Naive B cell (primary cell): ENCODE measurements at regions not wholly inside any gene's neighbourhood (a gene's known extent, or its start where the extent isn't known, plus 50 kb on each side); places are given as distances from the start of the nearest gene placed in this dataset.
"Not testable (repeated sequence)": the region's sequence is repeated elsewhere in the genome, so short reads cannot be mapped to it uniquely, and the experiment has no call there.

Source experiments
- ATAC-seq, 2 donors: fragments of 150-1000 bp; cut with Tn5 transposase; 2 replicates each; pipeline ENCODE4 v1.10.0; 2021; ENCODE audit warnings: low read depth in 2 of 2, mild to moderate bottlenecking in 2 of 2, moderate library complexity in 2 of 2
- DNase-seq: peaks from one replicate; pipeline ENCODE4 v3.0.0; 2022
- H3K27ac Mint-ChIP-seq, 6 donors: one replicate each; pipeline ENCODE4 v1.8.0; 2020 to 2022; ENCODE audit warnings: mild to moderate bottlenecking in 6 of 6, mixed read lengths in 6 of 6, moderate library complexity in 5 of 6, inconsistent platforms in 2 of 6
- H3K27me3 Mint-ChIP-seq, 3 donors: one replicate each; pipeline ENCODE4 v1.8.0; 2021 to 2022; ENCODE audit warnings: mixed read lengths in 3 of 3, mild to moderate bottlenecking in 1 of 3
- H3K36me3 Mint-ChIP-seq, 2 donors: one replicate each; pipeline ENCODE4 v1.8.0; 2020 to 2022; ENCODE audit warnings: mixed read lengths in 2 of 2, inconsistent platforms in 1 of 2, mild to moderate bottlenecking in 1 of 2
- H3K4me1 Mint-ChIP-seq, 3 donors: one replicate each; pipeline ENCODE4 v1.8.0; 2020 to 2022; ENCODE audit warnings: mixed read lengths in 3 of 3, inconsistent platforms in 1 of 3, mild to moderate bottlenecking in 1 of 3, moderate library complexity in 1 of 3
- H3K4me3 Mint-ChIP-seq, 8 donors: one replicate each; pipeline ENCODE4 v1.8.0; 2020 to 2022; ENCODE audit warnings: mild to moderate bottlenecking in 8 of 8, mixed read lengths in 8 of 8, moderate library complexity in 8 of 8, inconsistent platforms in 2 of 8
- H3K9me3 Mint-ChIP-seq, 7 donors: one replicate each; pipeline ENCODE4 v1.8.0; 2020 to 2022; ENCODE audit warnings: mixed read lengths in 7 of 7, mild to moderate bottlenecking in 5 of 7, inconsistent platforms in 2 of 7, moderate library complexity in 1 of 7

GRCh38 chr9:65395789-65396188, 110.8 kb upstream of the FOXD4L5 start:
- peaks cover 6 to 22% (median 16%) of the 10 kb centered on the region in 7 donors for H3K9me3 Mint-ChIP-seq
- H3K27me3 Mint-ChIP-seq, DNase-seq: not testable (repeated sequence)

DNA sequence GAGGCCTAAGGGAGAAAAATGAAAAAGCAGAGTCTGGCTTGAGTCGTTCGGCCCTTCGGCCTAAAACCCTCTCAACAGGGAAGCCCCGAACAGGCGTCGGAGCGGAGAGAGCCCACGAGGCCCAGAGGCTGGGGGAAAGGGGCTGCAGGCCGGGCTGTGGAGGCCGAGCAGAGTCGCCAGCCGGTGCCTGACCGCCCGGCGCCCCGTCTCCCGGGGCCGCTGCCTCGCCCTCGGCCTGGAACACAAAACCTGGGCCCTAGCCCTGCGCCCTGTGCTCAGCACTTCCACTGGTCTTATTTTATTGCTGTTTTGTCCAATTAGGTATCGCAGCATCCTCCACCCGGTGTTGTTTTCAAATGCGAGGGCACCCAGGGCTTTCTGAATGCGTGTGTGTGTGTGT, 110.1 kb upstream of the FOXD4L5 start:
- H3K9me3 Mint-ChIP-seq = peaks cover 6 to 22% (median 18%) of the 10 kb centered on the region in 7 donors
- peak overlapping the region in 1 of 6 donors; percentile 62 for H3K27ac Mint-ChIP-seq
- H3K36me3 Mint-ChIP-seq, H3K4me1 Mint-ChIP-seq, H3K27me3 Mint-ChIP-seq, H3K4me3 Mint-ChIP-seq, ATAC-seq, DNase-seq: not testable (repeated sequence)

More at GRCh38 chr9:65395789-65396188, 110.8 kb upstream of the FOXD4L5 start:
- not testable (repeated sequence) for H3K4me1 Mint-ChIP-seq, H3K36me3 Mint-ChIP-seq, ATAC-seq, H3K4me3 Mint-ChIP-seq, H3K27ac Mint-ChIP-seq

DNA sequence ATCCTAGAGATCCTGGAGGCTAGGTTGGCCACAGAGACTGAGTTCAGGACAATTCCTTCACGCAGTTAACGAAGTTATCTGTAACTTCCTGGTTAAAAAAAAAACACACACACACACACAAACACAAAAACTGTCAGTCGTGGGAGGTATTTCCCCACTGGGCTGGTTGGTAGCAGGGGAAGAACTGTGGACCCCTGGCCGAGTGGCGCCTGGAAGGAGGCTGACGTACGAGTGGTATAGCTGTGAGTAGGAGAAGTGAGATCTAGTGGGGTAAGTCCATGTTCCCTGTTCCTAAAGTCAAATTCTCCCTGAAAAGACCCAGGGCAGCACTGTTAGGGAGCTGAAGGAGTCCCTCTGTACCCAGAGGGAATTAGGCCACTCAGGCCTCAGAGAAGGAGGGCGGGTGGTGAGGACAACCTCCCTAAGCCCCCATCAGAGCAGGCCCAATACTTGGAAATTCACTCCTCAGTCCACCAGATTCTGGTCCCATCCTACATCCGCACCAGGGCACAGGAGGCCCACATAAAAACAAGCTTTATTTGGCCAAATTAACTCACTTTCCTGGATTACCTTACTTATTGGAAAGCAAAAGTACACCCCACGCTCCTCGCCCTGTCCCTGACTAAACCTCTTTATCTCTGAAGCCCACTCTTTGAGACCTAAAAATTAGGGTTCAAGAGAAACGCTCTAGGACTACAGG, 108.3 kb upstream of the FOXD4L5 start:
- not testable (repeated sequence) for ATAC-seq, H3K27ac Mint-ChIP-seq, H3K36me3 Mint-ChIP-seq, H3K4me3 Mint-ChIP-seq, DNase-seq, H3K4me1 Mint-ChIP-seq, H3K27me3 Mint-ChIP-seq
- peaks cover 8 to 28% (median 18%) of the 10 kb centered on the region in 7 donors for H3K9me3 Mint-ChIP-seq

DNA sequence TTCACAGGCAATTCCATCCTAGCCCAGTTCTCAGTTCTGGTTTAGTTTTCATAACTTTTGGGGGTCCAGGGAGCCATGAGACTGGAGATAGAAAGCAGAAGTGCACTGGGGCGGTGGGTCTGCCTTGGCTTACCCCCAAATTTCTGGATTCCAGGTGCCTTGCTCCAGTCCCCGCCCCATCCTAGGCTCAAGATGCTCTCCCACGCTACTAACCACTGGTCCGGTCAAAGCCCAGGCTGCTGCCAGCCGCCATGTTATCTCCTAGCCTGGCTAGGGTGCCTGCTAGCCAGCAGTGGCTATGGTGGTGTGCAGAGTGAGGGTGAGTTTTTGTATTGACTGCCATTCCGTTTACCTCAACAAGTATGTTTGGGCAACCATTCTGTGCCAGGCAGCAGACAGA, 107.6 kb upstream of the FOXD4L5 start:
- H3K27ac Mint-ChIP-seq, ATAC-seq, H3K4me1 Mint-ChIP-seq, H3K4me3 Mint-ChIP-seq, DNase-seq, H3K36me3 Mint-ChIP-seq, H3K27me3 Mint-ChIP-seq: not testable (repeated sequence)
- H3K9me3 Mint-ChIP-seq = peaks cover 7 to 24% (median 15%) of the 10 kb centered on the region in 7 donors

GRCh38 chr9:65389710-65390109, 104.7 kb upstream of the FOXD4L5 start:
- DNase-seq, H3K4me3 Mint-ChIP-seq, H3K27me3 Mint-ChIP-seq, ATAC-seq, H3K27ac Mint-ChIP-seq, H3K4me1 Mint-ChIP-seq: not testable (repeated sequence)
- H3K36me3 Mint-ChIP-seq = peaks cover 0 to 12% of the 10 kb centered on the region in 2 donors
- H3K9me3 Mint-ChIP-seq = peaks cover 6 to 35% (median 13%) of the 10 kb centered on the region in 7 donors

DNA sequence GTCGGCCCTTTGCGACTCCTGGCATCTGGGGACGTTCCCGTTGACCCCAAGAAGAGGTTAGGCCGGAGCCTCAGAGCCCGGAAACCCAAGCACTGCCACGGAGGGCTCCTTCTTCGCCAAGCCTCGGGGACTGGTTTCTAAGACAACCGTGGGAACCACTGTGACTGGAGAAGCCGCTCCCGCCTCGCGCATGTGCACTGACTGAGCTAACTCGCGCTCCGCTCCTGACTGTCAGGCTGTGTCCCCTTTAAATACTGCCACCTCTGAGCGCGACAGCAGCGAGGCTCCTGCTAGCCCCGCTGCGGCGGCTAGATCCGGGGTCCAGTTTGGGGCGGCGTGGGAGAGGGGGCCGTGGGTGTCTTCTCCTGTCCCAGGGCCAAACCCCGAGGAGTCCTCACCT, 104.2 kb upstream of the FOXD4L5 start:
- H3K27ac Mint-ChIP-seq, ATAC-seq, H3K4me3 Mint-ChIP-seq, H3K27me3 Mint-ChIP-seq, H3K4me1 Mint-ChIP-seq, DNase-seq: not testable (repeated sequence)
- Mint-ChIP-seq H3K36me3 (peaks cover 0 to 12% of the 10 kb centered on the region in 2 donors), H3K9me3 (peaks cover 7 to 33% (median 13%) of the 10 kb centered on the region in 7 donors)

GRCh38 chr9:65386699-65387098, 101.7 kb upstream of the FOXD4L5 start:
- H3K4me1 Mint-ChIP-seq, H3K27ac Mint-ChIP-seq, H3K27me3 Mint-ChIP-seq: not testable (repeated sequence)
- H3K36me3 Mint-ChIP-seq = peaks cover 0 to 12% of the 10 kb centered on the region in 2 donors
- peaks cover 8 to 39% (median 16%) of the 10 kb centered on the region in 7 donors for H3K9me3 Mint-ChIP-seq
- ATAC-seq (peak in 1 of 2 donors; percentile 67), DNase-seq (peak; percentile 40)
- H3K4me3 Mint-ChIP-seq = peak overlapping the region in 3 of 8 donors; percentile 32 to 61 (median 51)

- H3K4me1 Mint-ChIP-seq, ATAC-seq, H3K4me3 Mint-ChIP-seq, H3K27ac Mint-ChIP-seq, DNase-seq, H3K27me3 Mint-ChIP-seq: not testable (repeated sequence)
- Mint-ChIP-seq H3K36me3 (peaks cover 0 to 12% of the 10 kb centered on the region in 2 donors), H3K9me3 (peaks cover 8 to 38% (median 16%) of the 10 kb centered on the region in 7 donors)
These were observed 101.2 kb upstream of the FOXD4L5 start for GRCh38 chr9:65386191-65386590.

- not testable (repeated sequence) for H3K27ac Mint-ChIP-seq, DNase-seq, H3K27me3 Mint-ChIP-seq, H3K4me1 Mint-ChIP-seq, ATAC-seq, H3K36me3 Mint-ChIP-seq
- Mint-ChIP-seq H3K9me3 (peaks cover 4 to 32% (median 13%) of the 10 kb centered on the region in 7 donors), H3K4me3 (peak overlapping the region in 1 of 8 donors; percentile 16)
These were observed 100.6 kb upstream of the FOXD4L5 start for GRCh38 chr9:65385655-65386024.

DNA sequence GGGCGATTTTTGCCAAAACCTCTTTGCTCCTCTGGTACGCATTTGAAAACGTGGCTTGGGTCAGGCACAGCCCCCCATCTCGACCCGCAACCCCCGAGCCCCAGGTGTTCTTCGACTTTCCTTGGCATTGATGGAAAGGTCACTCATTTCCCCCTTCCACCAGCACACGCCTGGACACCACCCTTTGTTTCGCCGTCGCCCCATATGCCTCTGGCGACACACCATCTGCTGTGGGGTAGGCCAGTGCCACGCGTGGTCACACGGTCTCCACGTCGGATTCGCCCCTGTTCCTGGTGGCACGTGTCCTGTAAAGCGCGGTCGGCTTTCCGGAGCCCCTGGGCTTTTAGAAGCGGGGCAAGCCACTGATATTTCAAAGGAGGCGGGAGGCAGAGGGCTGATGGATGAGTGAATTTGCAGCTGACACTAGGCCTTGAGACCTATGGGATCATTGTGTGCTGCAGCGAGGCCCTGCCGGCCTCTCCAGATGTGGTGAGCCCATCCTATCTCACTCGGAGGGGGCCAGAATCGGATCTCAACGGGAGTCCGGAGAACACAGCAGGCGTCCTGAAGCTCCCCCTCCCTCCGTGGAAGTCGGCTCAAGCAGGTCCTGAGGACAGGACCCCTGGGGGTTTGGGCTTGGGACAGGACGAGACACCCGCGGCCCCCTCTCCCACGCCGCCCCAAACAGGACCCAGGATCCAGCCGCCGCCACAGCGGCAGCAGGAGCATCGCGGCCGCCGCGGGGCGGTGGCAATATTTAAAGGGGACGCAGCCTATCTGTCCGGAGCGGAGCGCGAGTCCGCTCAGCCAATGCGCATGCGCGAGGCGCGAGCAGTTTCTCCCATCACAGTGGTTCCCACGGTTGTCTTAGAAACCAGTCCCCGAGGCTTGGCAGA, 100.0 kb upstream of the FOXD4L5 start:
- H3K36me3 Mint-ChIP-seq, H3K4me3 Mint-ChIP-seq, H3K4me1 Mint-ChIP-seq, H3K27me3 Mint-ChIP-seq, DNase-seq, ATAC-seq, H3K27ac Mint-ChIP-seq: not testable (repeated sequence)
- H3K9me3 Mint-ChIP-seq = peaks cover 4 to 32% (median 13%) of the 10 kb centered on the region in 7 donors

DNA sequence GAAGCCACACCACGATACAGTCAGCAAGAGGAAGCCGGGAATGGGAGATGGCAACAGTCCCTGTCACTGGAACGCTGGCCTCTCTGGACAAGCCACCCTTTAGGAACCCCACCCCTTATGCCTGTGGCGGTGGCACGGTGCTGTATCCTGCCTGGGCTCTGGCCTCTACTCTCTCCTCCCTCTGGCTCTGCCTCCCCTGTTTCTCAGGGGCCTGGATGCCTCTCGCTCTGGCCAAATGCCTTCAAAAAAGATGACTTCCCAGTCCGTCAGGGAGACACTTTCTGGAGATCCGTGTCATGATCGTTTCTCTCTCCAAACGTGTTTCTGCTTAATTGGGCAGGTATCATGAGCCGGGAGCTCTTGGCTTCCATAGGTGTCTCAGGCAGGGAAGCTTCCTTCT, 99.1 kb upstream of the FOXD4L5 start:
- H3K4me3 Mint-ChIP-seq, ATAC-seq, H3K27ac Mint-ChIP-seq, DNase-seq, H3K27me3 Mint-ChIP-seq, H3K36me3 Mint-ChIP-seq, H3K4me1 Mint-ChIP-seq: not testable (repeated sequence)
- H3K9me3 Mint-ChIP-seq = peaks cover 0 to 28% (median 11%) of the 10 kb centered on the region in 7 donors

GRCh38 chr9:65383646-65384045, 98.6 kb upstream of the FOXD4L5 start:
- H3K4me3 Mint-ChIP-seq = peak overlapping the region in 1 of 8 donors; percentile 65
- not testable (repeated sequence) for H3K4me1 Mint-ChIP-seq, H3K36me3 Mint-ChIP-seq, ATAC-seq, H3K27ac Mint-ChIP-seq, H3K27me3 Mint-ChIP-seq, DNase-seq
- H3K9me3 Mint-ChIP-seq = peaks cover 0 to 26% (median 11%) of the 10 kb centered on the region in 7 donors

GRCh38 chr9:65382701-65383318, 97.8 kb upstream of the FOXD4L5 start:
- H3K36me3 Mint-ChIP-seq, H3K27ac Mint-ChIP-seq, H3K4me3 Mint-ChIP-seq, H3K27me3 Mint-ChIP-seq, DNase-seq, ATAC-seq, H3K4me1 Mint-ChIP-seq: not testable (repeated sequence)
- peaks cover 0 to 24% (median 10%) of the 10 kb centered on the region in 7 donors for H3K9me3 Mint-ChIP-seq
